ENCODE measurements at regions not wholly inside any gene's neighbourhood (a gene's known extent, or its start where the extent isn't known, plus 50 kb on each side); places are given as distances from the start of the nearest gene placed in this dataset.

GRCh38 chr2:4358837-4359236 lies 655.5 kb downstream of the DCDC2C start:
- TF ChIP-seq CTCF (conservative IDR thresholded peaks at IDR 0.05) (no peak), EZH2 (IDR thresholded peaks at IDR 0.05; ENCODE audit: low read depth) (no peak)
